K562 (cell line): ENCODE measurements at regions not wholly inside any gene's neighbourhood (a gene's known extent, or its start where the extent isn't known, plus 50 kb on each side); places are given as distances from the start of the nearest gene placed in this dataset.

Source experiments
- ATAC-seq: fragments of 200-7000 bp; cut with Tn5 transposase; 3 replicates; pipeline ENCODE4 v1.9.1; 2020; ENCODE audit warnings: moderate library complexity
- BruUV-seq: library from RNA; stranded (reverse); fragments of 400-500 nt; replicated peaks from 2 replicates; lab custom pipeline; 2021; lab: Mats Ljungman, UMichigan
- CTCF ChIA-PET: fragments of 300-600 bp; formaldehyde crosslinking; extraction: SDS; loops from one replicate; lab custom pipeline; 2021; ENCODE audit warnings: low intra/inter-chr PET ratio; lab: Yijun Ruan, JAX
- POLR2A ChIA-PET: fragments of 300-600, 350-650 bp; sonication (Branson Sonifier 250); formaldehyde crosslinking; extraction: SDS; loops from one replicate; lab custom pipeline; 2021; ENCODE audit warnings: antibody characterized with exemption, inconsistent platforms; lab: Yijun Ruan, JAX
- DNase-seq, 4 experiments: peaks; one replicate each; pipeline versions ENCODE4 v3.0.0 to v3.0.0-alpha.2; 2011 to 2018; ENCODE audit warnings: low spot score in 3 of 4, mixed read lengths in 3 of 4; ENCODE audit errors: extremely low read depth in 1 of 4
- FAIRE-seq: peaks from 2 replicates; lab custom pipeline; 2011; peaks lifted over from hg19 to GRCh38; lab: Jason Lieb, UNC
- H2AFZ ChIP-seq: 2 replicates; pipeline ENCODE4 v1.6.0; 2011; ENCODE audit warnings: low read depth, low read length, control low read depth, inconsistent platforms
- H3K27ac ChIP-seq: fragments of 200-600 bp; 3 replicates; pipeline ENCODE4 v1.8.0; 2011; ENCODE audit warnings: low read depth, mild to moderate bottlenecking, control low read depth, inconsistent platforms, low read length, moderate library complexity, mixed read lengths; ENCODE audit errors: extremely low read depth
- H3K27me3 ChIP-seq, 2 experiments: fragments of 300-600 bp in 1 of 2; 2 replicates in 1 of 2; 3 replicates in 1 of 2; pipeline versions ENCODE4 v1.6.0 to v1.8.0; 2011; ENCODE audit warnings: inconsistent platforms in 2 of 2, low read length in 2 of 2, mild to moderate bottlenecking in 1 of 2, mixed read lengths in 1 of 2, moderate library complexity in 1 of 2; ENCODE audit not compliant: control insufficient read depth in 2 of 2, insufficient read depth in 2 of 2
- H3K36me3 ChIP-seq: fragments of 300-600 bp; 3 replicates; pipeline ENCODE4 v1.8.0; 2011; ENCODE audit warnings: mild to moderate bottlenecking, low read length, inconsistent platforms; ENCODE audit not compliant: control insufficient read depth, insufficient read depth
- H3K4me1 ChIP-seq, 2 experiments: fragments of 200-600 bp in 1 of 2; replicated peaks in 1 of 2; 2 replicates in 1 of 2; 3 replicates in 1 of 2; pipeline versions ENCODE4 v1.5.1 to v1.8.0; 2011; ENCODE audit warnings: inconsistent platforms in 2 of 2, low read length in 2 of 2, mild to moderate bottlenecking in 1 of 2, mixed read lengths in 1 of 2, moderate library complexity in 1 of 2; ENCODE audit not compliant: control insufficient read depth in 2 of 2, insufficient read depth in 2 of 2
- H3K4me2 ChIP-seq: 2 replicates; pipeline ENCODE4 v1.6.1; 2011; ENCODE audit warnings: low read length, control low read depth, inconsistent platforms, mixed read lengths; ENCODE audit not compliant: insufficient read depth
- H3K4me3 ChIP-seq: fragments of 200-600 bp; sonication (generic), shearing (Covaris generic); 2 replicates; pipeline ENCODE4 v1.5.1; 2016; ENCODE audit warnings: control low read depth, inconsistent platforms
- H3K79me2 ChIP-seq: fragments of 200-600 bp; 3 replicates; pipeline ENCODE4 v1.8.0; 2011; ENCODE audit warnings: low read length, inconsistent platforms; ENCODE audit not compliant: control insufficient read depth, insufficient read depth
- H3K9ac ChIP-seq, 2 experiments: 2 replicates each; pipeline versions ENCODE4 v1.6.0 to v1.6.1; 2011; ENCODE audit warnings: low read depth in 2 of 2, low read length in 2 of 2, control low read depth in 1 of 2, inconsistent platforms in 1 of 2, mild to moderate bottlenecking in 1 of 2, mixed read lengths in 1 of 2; ENCODE audit not compliant: insufficient read depth in 1 of 2
- H3K9me1 ChIP-seq: one replicate; pipeline ENCODE4 v1.6.0; 2011; ENCODE audit warnings: inconsistent platforms, mild to moderate bottlenecking, low read length, moderate library complexity; ENCODE audit not compliant: control insufficient read depth, insufficient read depth
- H3K9me3 ChIP-seq: replicated peaks from 2 replicates; pipeline ENCODE4 v1.5.1; 2011; ENCODE audit warnings: low read depth, low read length, inconsistent platforms; ENCODE audit not compliant: control insufficient read depth, insufficient read depth
- H4K20me1 ChIP-seq: replicated peaks from 2 replicates; pipeline ENCODE4 v1.6.1; 2011; ENCODE audit warnings: low read length, inconsistent platforms, mixed read lengths; ENCODE audit not compliant: control insufficient read depth, insufficient read depth
- MYC ChIP-seq, 2 experiments: fragments of 250-450 bp in 1 of 2; sonication (Bioruptor Pico) in 1 of 2; IDR thresholded peaks; 2 replicates each; pipeline versions ENCODE4 v1.5.1 to v1.6.1; 2012 to 2021; ENCODE audit warnings: low read depth in 2 of 2, borderline replicate concordance in 1 of 2, improper control_type of control experiment in 1 of 2, low read length in 1 of 2, mild to moderate bottlenecking in 1 of 2, moderate library complexity in 1 of 2
- NR2C1 ChIP-seq, 2 experiments: fragments of 450-650 bp; IDR thresholded peaks; 2 replicates each; pipeline ENCODE4 v1.6.1; 2017; ENCODE audit warnings: mild to moderate bottlenecking in 2 of 2, antibody characterized with exemption in 1 of 2, inconsistent platforms in 1 of 2, missing compliant biosample characterization in 1 of 2, missing genetic modification characterization in 1 of 2
- POLR2A ChIP-seq: fragments of 450-650 bp; conservative IDR thresholded peaks from 2 replicates; pipeline ENCODE4 v1.6.1; 2016
- POU5F1 ChIP-seq: fragments of 150-350 bp; IDR thresholded peaks from 2 replicates; pipeline ENCODE4 v1.6.1; 2014; ENCODE audit warnings: borderline replicate concordance, low read length, low read depth, mild to moderate bottlenecking; ENCODE audit not compliant: partially characterized antibody
- SAFB ChIP-seq: fragments of 200-400 bp; formaldehyde crosslinking; IDR thresholded peaks from 2 replicates; pipeline ENCODE4 v1.6.1; 2017; ENCODE audit warnings: low read depth, low read length, borderline replicate concordance
- SMARCA4 ChIP-seq: fragments of 450-650 bp; IDR thresholded peaks from 2 replicates; pipeline ENCODE4 v1.6.1; 2016
- SNIP1 ChIP-seq: fragments of 450-650 bp; IDR thresholded peaks from 2 replicates; pipeline ENCODE4 v1.7.1; 2017; ENCODE audit warnings: low read depth, mild to moderate bottlenecking
- SREBF1 ChIP-seq: fragments of 150-350 bp; IDR thresholded peaks from 2 replicates; pipeline ENCODE4 v1.6.1; 2014; ENCODE audit warnings: antibody characterized with exemption, low read depth, low read length, borderline replicate concordance
- TEAD2 ChIP-seq: fragments of 450-650 bp; IDR thresholded peaks from 2 replicates; pipeline ENCODE4 v1.6.1; 2016; ENCODE audit warnings: missing genetic modification characterization, control low read depth, missing compliant biosample characterization
- WHSC1 ChIP-seq: IDR thresholded peaks from one replicate; pipeline ENCODE4 v1.6.1; 2012; ENCODE audit warnings: low read length, control low read depth, inconsistent platforms
- ZNF217 ChIP-seq: sonication (generic); formaldehyde crosslinking; IDR thresholded peaks from 2 replicates; pipeline ENCODE4 v1.8.0; 2022; ENCODE audit warnings: mild to moderate bottlenecking, missing genetic modification reagents
- WGBS: fragments of 100-300 bp; shearing (Covaris generic); methylation state at CpG from one replicate; pipeline ENCODE4 v1.1.6; 2016; ENCODE audit warnings: low coverage, mixed read lengths; ENCODE audit not compliant: insufficient coverage; ENCODE audit errors: missing lambda C conversion rate; 5-methylcytosine and 5-hydroxymethylcytosine counted together
- in situ Hi-C: fragments of 300-500 bp; cut with MboI; formaldehyde crosslinking; loops from 4 replicates; pipeline ENCODE4 v1.15.0; 2018; ENCODE audit warnings: inconsistent platforms, mixed read lengths
- intact Hi-C: fragments of 100-400 bp; cut with micrococcal nuclease; formaldehyde crosslinking; loops from 2 replicates; pipeline ENCODE4 v1.14.2; 2022
- TF ChIP-seq, protein P1 (sequence below), 2 experiments: fragments of 450-650 bp in 1 of 2; sonication (generic) in 1 of 2; formaldehyde crosslinking; conservative IDR thresholded peaks; 2 replicates each; pipeline versions ENCODE4 v1.4.0 to v1.8.1; 2020 to 2022; ENCODE audit warnings: mild to moderate bottlenecking in 1 of 2, missing genetic modification reagents in 1 of 2
- TF ChIP-seq, protein P2 (sequence below): fragments of 450-650 bp; IDR thresholded peaks from 2 replicates; pipeline ENCODE4 v1.6.1; 2016; ENCODE audit warnings: mild to moderate bottlenecking
- TF ChIP-seq, protein P3 (sequence below): fragments of 450-650 bp; formaldehyde crosslinking; IDR thresholded peaks from 2 replicates; pipeline ENCODE4 v1.4.0; 2022; ENCODE audit warnings: missing genetic modification characterization

DNA sequence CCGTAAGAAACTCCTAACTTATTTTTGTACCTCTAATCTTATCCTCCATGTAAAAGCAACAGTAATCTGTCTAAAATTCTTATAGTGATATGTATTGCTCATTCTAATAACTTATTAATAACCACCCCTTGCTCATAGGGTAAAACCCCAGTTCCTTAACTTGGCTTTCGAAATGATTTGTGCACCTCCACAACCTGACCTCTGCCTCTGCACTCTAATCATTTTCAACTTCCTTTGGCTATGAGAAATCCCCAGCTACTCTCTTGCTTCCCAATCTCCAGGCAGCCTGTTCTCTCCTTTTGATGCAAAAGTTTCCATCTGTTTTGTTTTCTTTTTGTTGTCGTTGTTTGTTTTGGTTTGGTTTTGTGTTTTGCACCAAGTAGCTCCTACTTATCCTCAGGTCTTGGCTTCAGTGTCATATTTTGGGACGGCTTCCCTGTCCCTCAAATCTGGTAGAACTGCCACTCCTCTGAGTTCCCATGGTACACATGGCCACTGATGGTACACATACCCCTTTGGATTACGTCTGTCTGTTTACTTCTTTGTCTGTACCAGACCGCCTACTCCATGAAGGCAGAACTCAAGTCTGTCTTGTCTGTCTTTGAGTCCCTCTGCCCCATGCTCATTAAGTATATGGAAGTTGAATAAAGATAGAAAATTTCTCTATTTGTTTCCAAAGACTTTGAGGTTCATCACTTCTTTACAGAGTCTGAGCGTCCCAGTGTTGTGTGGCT, 105.6 kb upstream of the TGFBR2 start:
- H3K4me3 ChIP-seq, result no peak overlapping the region
- no peak overlapping the region for H3K27ac ChIP-seq
- H3K36me3 ChIP-seq, result no peaks in the 10 kb centered on the region
- H2AFZ ChIP-seq, result no peak overlapping the region
- no peaks in the 10 kb centered on the region for H4K20me1 ChIP-seq
- no peak for DNase-seq
- no peaks in the 10 kb centered on the region for H3K27me3 ChIP-seq
- no peaks in the 10 kb centered on the region for H3K9me3 ChIP-seq
- H3K9ac ChIP-seq, result no peak overlapping the region
- intact Hi-C loops, result no loop called here
- under 1% methylated on average over 7 of the region's 7 CpGs for WGBS
- H3K4me2 ChIP-seq, result no peak overlapping the region
- BruUV-seq, result no TSS peak
- no peak for ATAC-seq
- H3K4me1 ChIP-seq, result no peaks in the 10 kb centered on the region
- FAIRE-seq, result no peak
- H3K79me2 ChIP-seq, result no peaks in the 10 kb centered on the region
- TF ChIP-seq, protein P1, sequence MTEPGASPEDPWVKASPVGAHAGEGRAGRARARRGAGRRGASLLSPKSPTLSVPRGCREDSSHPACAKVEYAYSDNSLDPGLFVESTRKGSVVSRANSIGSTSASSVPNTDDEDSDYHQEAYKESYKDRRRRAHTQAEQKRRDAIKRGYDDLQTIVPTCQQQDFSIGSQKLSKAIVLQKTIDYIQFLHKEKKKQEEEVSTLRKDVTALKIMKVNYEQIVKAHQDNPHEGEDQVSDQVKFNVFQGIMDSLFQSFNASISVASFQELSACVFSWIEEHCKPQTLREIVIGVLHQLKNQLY (CRISPR knock-in tag; conservative IDR thresholded peaks at IDR 0.05), result no peak
- no peak for TF ChIP-seq ZNF217 (CRISPR knock-in tag)
- no peak for TF ChIP-seq SAFB
- TF ChIP-seq MYC (IDR thresholded peaks at IDR 0.05; ENCODE audit: low read depth, low read length), result no peak
- no peak for TF ChIP-seq MYC (CRISPR knock-in tag; IDR thresholded peaks at IDR 0.05; ENCODE audit: borderline replicate concordance, low read depth)
- TF ChIP-seq SMARCA4, result no peak
- no peak for TF ChIP-seq SREBF1
- TF ChIP-seq TEAD2 (tag), result no peak
- no peak for TF ChIP-seq POLR2A
- TF ChIP-seq, protein P2, sequence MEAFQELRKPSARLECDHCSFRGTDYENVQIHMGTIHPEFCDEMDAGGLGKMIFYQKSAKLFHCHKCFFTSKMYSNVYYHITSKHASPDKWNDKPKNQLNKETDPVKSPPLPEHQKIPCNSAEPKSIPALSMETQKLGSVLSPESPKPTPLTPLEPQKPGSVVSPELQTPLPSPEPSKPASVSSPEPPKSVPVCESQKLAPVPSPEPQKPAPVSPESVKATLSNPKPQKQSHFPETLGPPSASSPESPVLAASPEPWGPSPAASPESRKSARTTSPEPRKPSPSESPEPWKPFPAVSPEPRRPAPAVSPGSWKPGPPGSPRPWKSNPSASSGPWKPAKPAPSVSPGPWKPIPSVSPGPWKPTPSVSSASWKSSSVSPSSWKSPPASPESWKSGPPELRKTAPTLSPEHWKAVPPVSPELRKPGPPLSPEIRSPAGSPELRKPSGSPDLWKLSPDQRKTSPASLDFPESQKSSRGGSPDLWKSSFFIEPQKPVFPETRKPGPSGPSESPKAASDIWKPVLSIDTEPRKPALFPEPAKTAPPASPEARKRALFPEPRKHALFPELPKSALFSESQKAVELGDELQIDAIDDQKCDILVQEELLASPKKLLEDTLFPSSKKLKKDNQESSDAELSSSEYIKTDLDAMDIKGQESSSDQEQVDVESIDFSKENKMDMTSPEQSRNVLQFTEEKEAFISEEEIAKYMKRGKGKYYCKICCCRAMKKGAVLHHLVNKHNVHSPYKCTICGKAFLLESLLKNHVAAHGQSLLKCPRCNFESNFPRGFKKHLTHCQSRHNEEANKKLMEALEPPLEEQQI, result no peak
- no peak for TF ChIP-seq SNIP1
- no peak for TF ChIP-seq NR2C1 (IDR thresholded peaks at IDR 0.05)
- no peak for TF ChIP-seq NR2C1 (tag; IDR thresholded peaks at IDR 0.05)
- no peak for TF ChIP-seq WHSC1
- no peak for TF ChIP-seq POU5F1
- TF ChIP-seq, protein P3, sequence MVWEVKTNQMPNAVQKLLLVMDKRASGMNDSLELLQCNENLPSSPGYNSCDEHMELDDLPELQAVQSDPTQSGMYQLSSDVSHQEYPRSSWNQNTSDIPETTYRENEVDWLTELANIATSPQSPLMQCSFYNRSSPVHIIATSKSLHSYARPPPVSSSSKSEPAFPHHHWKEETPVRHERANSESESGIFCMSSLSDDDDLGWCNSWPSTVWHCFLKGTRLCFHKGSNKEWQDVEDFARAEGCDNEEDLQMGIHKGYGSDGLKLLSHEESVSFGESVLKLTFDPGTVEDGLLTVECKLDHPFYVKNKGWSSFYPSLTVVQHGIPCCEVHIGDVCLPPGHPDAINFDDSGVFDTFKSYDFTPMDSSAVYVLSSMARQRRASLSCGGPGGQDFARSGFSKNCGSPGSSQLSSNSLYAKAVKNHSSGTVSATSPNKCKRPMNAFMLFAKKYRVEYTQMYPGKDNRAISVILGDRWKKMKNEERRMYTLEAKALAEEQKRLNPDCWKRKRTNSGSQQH (CRISPR knock-in tag), result no peak
- TF ChIP-seq, all 486 proteins: peak for 0
- in situ Hi-C loops, result no loop called here
- POLR2A ChIA-PET, result no interaction called here
- CTCF ChIA-PET, result no interaction called here
- H3K9me1 ChIP-seq, result no peaks in the 10 kb centered on the region
